GM13977 (cell line): ENCODE measurements at regions not wholly inside any gene's neighbourhood (a gene's known extent, or its start where the extent isn't known, plus 50 kb on each side); places are given as distances from the start of the nearest gene placed in this dataset.

Source experiments
- DNase-seq: peaks from one replicate; pipeline ENCODE4 v3.0.0; 2012; ENCODE audit warnings: low spot score
- CTCF ChIP-seq: IDR thresholded peaks from 2 replicates; pipeline ENCODE4 v1.5.1; 2012; ENCODE audit warnings: mild to moderate bottlenecking, control low read depth; ENCODE audit not compliant: insufficient read depth; ENCODE audit errors: extremely low read depth, missing control alignments
- in situ Hi-C: fragments of 300-500 bp; cut with MboI; formaldehyde crosslinking; loops from one replicate; pipeline ENCODE4 v1.12.0; 2022; ENCODE audit warnings: low sequenced_read_pairs, low pct_unique_long_range_greater_than_20kb, mixed read lengths, inconsistent platforms; ENCODE audit not compliant: unreplicated experiment

- DNase-seq = no peak
- TF ChIP-seq CTCF = no peak
- in situ Hi-C loops = no loop called here
Measured at GRCh38 chr1:118421868-118422350, 236.9 kb upstream of the SPAG17 start.

DNA sequence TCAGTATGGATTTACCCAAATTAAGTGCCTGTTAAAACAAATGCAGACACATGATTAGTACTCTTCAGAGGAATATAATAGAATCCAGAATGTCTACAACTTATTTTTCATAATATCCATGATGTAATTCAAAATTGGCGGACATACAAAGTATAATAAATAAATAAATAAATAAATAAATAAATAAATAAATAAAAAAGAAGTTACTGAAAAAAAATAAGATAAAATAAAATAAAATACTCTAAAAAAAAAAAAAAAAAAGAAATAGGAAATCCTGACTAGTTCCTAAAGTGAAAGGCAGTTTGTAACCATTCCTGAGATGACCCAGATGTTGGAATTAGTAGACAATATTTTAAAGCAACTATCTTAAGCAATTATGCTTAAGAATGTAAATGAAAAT is 219.0 kb upstream of the SPAG17 start:
- no peak for DNase-seq
- no peak for TF ChIP-seq CTCF
- in situ Hi-C loops = no loop called here

- in situ Hi-C loops = no loop called here
- no peak for TF ChIP-seq CTCF
- DNase-seq = no peak
Measured at GRCh38 chr1:118397496-118397859, 212.4 kb upstream of the SPAG17 start.

GRCh38 chr1:118396829-118397495 is 211.9 kb upstream of the SPAG17 start:
- in situ Hi-C loops = no loop called here
- no peak for TF ChIP-seq CTCF
- DNase-seq = no peak

GRCh38 chr1:118396279-118396678 is 211.3 kb upstream of the SPAG17 start:
- in situ Hi-C loops = no loop called here
- TF ChIP-seq CTCF = no peak
- no peak for DNase-seq

DNA sequence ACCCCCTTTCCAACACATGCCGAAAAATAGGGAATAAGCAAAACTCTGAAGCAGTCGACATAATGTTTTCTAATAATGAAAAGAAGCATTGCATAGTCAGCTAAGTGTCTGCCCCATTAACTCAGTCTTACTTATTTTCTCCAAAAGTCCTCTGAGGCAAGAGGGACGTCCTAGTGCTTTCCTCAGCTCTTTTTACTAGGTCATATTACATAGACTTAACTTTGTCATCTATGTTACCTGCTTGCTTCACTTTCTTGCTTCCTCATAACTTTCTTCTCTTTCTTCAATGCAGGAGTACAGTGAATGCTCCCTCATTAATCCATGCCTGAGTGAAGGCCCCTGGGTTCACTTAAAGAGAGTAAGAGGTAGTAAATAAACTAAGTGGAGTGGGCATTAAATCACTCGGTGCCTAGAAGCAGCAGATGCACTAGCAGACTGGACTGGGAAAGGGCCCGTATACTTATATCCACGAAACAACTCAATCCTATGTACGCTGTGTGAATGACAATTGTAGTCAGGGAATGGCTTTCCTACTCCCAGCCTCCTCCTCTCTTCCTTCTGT is 210.5 kb upstream of the SPAG17 start:
- in situ Hi-C loops = no loop called here
- DNase-seq = no peak
- no peak for TF ChIP-seq CTCF
